Ishikawa (cell line): ENCODE measurements at regions not wholly inside any gene's neighbourhood (a gene's known extent, or its start where the extent isn't known, plus 50 kb on each side); places are given as distances from the start of the nearest gene placed in this dataset.
A peak's percentile ranks its signal among the peaks of the same experiment; 100 is the strongest.

ENCODE experiments used
- CEBPB ChIP-seq: IDR thresholded peaks from 2 replicates; pipeline ENCODE4 v1.6.1; 2012
- CREB1 ChIP-seq: IDR thresholded peaks from 2 replicates; pipeline ENCODE4 v1.6.1; 2012; ENCODE audit warnings: low read depth
- EGR1 ChIP-seq: IDR thresholded peaks from 2 replicates; pipeline ENCODE4 v1.6.1; 2012
- EP300 ChIP-seq: IDR thresholded peaks from 2 replicates; pipeline ENCODE4 v1.6.1; 2012; ENCODE audit warnings: borderline replicate concordance
- FOXM1 ChIP-seq: IDR thresholded peaks from 2 replicates; pipeline ENCODE4 v1.6.1; 2012; ENCODE audit warnings: low read depth, borderline replicate concordance
- NFIC ChIP-seq: IDR thresholded peaks from 2 replicates; pipeline ENCODE4 v1.6.1; 2012
- RAD21 ChIP-seq: IDR thresholded peaks from 2 replicates; pipeline ENCODE4 v1.6.1; 2012; ENCODE audit warnings: low read depth
- REST ChIP-seq: IDR thresholded peaks from 2 replicates; pipeline ENCODE4 v1.6.1; 2012; ENCODE audit warnings: low read depth, mild to moderate bottlenecking
- TAF1 ChIP-seq: IDR thresholded peaks from 2 replicates; pipeline ENCODE4 v1.6.1; 2012; ENCODE audit warnings: low read depth, mild to moderate bottlenecking
- TCF12 ChIP-seq: IDR thresholded peaks from 2 replicates; pipeline ENCODE4 v1.6.1; 2012; ENCODE audit warnings: low read depth
- TEAD4 ChIP-seq: IDR thresholded peaks from 2 replicates; pipeline ENCODE4 v1.6.1; 2012
- YY1 ChIP-seq: IDR thresholded peaks from 2 replicates; pipeline ENCODE4 v1.6.1; 2012; ENCODE audit warnings: low read depth
- ZBTB7A ChIP-seq: IDR thresholded peaks from 2 replicates; pipeline ENCODE4 v1.6.1; 2012; ENCODE audit warnings: low read depth
- TF ChIP-seq, protein P1 (sequence below): IDR thresholded peaks from 2 replicates; pipeline ENCODE4 v1.6.1; 2012
- TF ChIP-seq, protein P2 (sequence below): IDR thresholded peaks from 2 replicates; pipeline ENCODE4 v1.6.1; 2012

- TF ChIP-seq CEBPB, result no peak
- no peak for TF ChIP-seq EP300
Observed at GRCh38 chr1:238264951-238265350, 374.2 kb upstream of the ZP4 start.

- TF ChIP-seq RAD21, result no peak
- TF ChIP-seq EGR1, result no peak
- TF ChIP-seq EP300, result no peak
- TF ChIP-seq REST, result no peak
- no peak for TF ChIP-seq CREB1
Observed at GRCh38 chr1:238258510-238258909, 367.8 kb upstream of the ZP4 start.

DNA sequence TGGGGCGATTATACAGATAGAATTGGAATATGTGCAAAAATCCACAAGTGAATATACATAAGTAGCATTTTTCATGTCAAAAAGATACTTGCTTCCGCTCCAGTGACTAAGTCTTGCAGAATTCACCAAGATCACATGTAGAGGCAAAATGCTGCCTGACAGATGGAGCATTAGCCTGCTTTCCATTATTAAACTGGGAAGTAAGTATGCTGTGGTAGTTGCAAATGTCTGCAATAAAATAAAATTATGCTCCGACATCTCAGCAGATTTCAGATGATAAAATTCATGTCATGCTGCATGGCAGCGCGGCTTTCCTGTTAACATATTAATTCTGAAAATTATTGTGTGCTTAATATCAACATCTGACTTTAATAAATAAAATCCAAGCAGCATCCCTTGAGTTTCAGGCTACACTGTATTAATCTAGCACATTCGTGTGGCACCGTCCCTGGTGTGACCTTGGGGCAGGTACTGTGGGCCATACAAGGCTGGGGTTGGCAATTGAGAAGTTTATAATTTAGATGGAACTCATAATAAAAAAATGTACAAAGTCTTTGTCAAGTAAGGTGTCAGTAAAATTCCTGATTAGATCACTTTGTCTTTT, 366.4 kb upstream of the ZP4 start:
- no peak for TF ChIP-seq CEBPB
- no peak for TF ChIP-seq NFIC
- TF ChIP-seq RAD21, result no peak
- no peak for TF ChIP-seq CREB1
- no peak for TF ChIP-seq ZBTB7A
- TF ChIP-seq TCF12, result no peak
- no peak for TF ChIP-seq TAF1
- no peak for TF ChIP-seq TEAD4
- TF ChIP-seq REST, result no peak
- TF ChIP-seq EGR1, result no peak

- no peak for TF ChIP-seq ZBTB7A
- TF ChIP-seq EP300, result no peak
- TF ChIP-seq RAD21, result no peak
- TF ChIP-seq REST, result no peak
Observed at GRCh38 chr1:238254935-238255334, 364.2 kb upstream of the ZP4 start.

- TF ChIP-seq FOXM1, result no peak
- peak; percentile 68 for TF ChIP-seq RAD21
Observed at GRCh38 chr1:238252033-238252802, 361.5 kb upstream of the ZP4 start.

DNA sequence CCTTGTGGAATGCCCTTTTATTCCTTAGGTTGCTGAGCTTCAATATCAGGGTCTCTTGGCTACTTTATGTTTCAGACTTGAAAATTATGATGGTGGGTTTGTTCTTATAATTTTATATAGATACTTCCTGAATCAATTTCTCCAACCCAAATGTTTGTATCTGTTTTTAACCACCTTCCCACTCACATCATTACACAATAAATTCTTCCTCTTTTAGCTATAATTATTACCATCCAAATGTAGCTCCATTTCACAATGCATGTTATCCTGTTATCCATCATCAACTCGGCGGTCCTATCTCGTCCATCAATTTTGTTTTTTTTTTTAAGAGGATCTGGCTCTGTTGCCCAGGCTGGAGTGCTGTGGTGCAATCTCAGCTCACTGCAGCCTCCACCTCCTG, 357.6 kb upstream of the ZP4 start:
- TF ChIP-seq ZBTB7A (no peak), TCF12 (no peak), RAD21 (no peak), CREB1 (no peak), CEBPB (no peak), TAF1 (no peak), YY1 (no peak), NFIC (no peak), TEAD4 (no peak), FOXM1 (no peak), EP300 (no peak), EGR1 (no peak)
- TF ChIP-seq, protein P1, sequence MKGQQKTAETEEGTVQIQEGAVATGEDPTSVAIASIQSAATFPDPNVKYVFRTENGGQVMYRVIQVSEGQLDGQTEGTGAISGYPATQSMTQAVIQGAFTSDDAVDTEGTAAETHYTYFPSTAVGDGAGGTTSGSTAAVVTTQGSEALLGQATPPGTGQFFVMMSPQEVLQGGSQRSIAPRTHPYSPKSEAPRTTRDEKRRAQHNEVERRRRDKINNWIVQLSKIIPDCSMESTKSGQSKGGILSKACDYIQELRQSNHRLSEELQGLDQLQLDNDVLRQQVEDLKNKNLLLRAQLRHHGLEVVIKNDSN, result no peak
- TF ChIP-seq, protein P2, sequence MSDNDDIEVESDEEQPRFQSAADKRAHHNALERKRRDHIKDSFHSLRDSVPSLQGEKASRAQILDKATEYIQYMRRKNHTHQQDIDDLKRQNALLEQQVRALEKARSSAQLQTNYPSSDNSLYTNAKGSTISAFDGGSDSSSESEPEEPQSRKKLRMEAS, result no peak
